ENCODE measurements at regions not wholly inside any gene's neighbourhood (a gene's known extent, or its start where the extent isn't known, plus 50 kb on each side); places are given as distances from the start of the nearest gene placed in this dataset.

GRCh38 chr12:96130396-96131059 is 63.6 kb upstream of the ELK3 start:
- TF ChIP-seq POLR2A (IDR thresholded peaks at IDR 0.05; ENCODE audit: low read depth, low read length) (no peak), CHD1 (IDR thresholded peaks at IDR 0.05; ENCODE audit: low read depth, low read length) (no peak), CTCF (conservative IDR thresholded peaks at IDR 0.05; ENCODE audit: low read depth, low read length) (no peak), RFX5 (IDR thresholded peaks at IDR 0.05; ENCODE audit: low read depth, low read length) (no peak)

Data from IMR-90 (cell line).